Peyer's patch (tissue), 4 donors: ENCODE measurements at regions not wholly inside any gene's neighbourhood (a gene's known extent, or its start where the extent isn't known, plus 50 kb on each side); places are given as distances from the start of the nearest gene placed in this dataset.
A peak's percentile ranks its signal among the peaks of the same experiment; 100 is the strongest.

Experiments
- DNase-seq, 3 donors: peaks; one replicate each; pipeline ENCODE4 v3.0.0-alpha.2; 2017 to 2019
- H3K27ac ChIP-seq, 4 donors: fragments of 200-600 bp; sonication (generic); one replicate each; pipeline ENCODE4 v1.5.1; 2016 to 2019
- H3K27me3 ChIP-seq, 2 donors: fragments of 200-600 bp; sonication (generic); one replicate each; pipeline ENCODE4 v1.5.1; 2019
- H3K36me3 ChIP-seq, 3 donors: fragments of 200-600 bp; sonication (generic); one replicate each; pipeline ENCODE4 v1.5.1; 2016 to 2019
- H3K4me1 ChIP-seq, 4 donors: fragments of 200-600 bp; sonication (generic); one replicate each; pipeline ENCODE4 v1.5.1; 2016 to 2019
- H3K4me3 ChIP-seq, 4 donors: fragments of 200-600 bp; sonication (generic); 1 replicate in 3 of 4; 2 replicates in 1 of 4; pipeline ENCODE4 v1.5.1; 2016 to 2019; ENCODE audit warnings: mild to moderate bottlenecking in 1 of 4
- H3K9me3 ChIP-seq, 4 donors: fragments of 200-600 bp; sonication (generic); one replicate each; pipeline ENCODE4 v1.5.1; 2016 to 2019; ENCODE audit warnings: mild to moderate bottlenecking in 1 of 4
- CTCF ChIP-seq, 6 experiments: fragments of 450-650 bp in 4 of 6; fragments of 200-600 bp in 2 of 6; sonication (generic) in 1 of 6; IDR thresholded peaks; one replicate each; pipeline ENCODE4 v1.5.1; 2017 to 2019; ENCODE audit warnings: antibody characterized with exemption in 6 of 6, mild to moderate bottlenecking in 3 of 6, moderate library complexity in 1 of 6
- POLR2A ChIP-seq, 2 donors: fragments of 450-650 bp; IDR thresholded peaks; one replicate each; pipeline ENCODE4 v1.5.1; 2017; ENCODE audit warnings: antibody characterized with exemption in 2 of 2, mild to moderate bottlenecking in 2 of 2, moderate library complexity in 2 of 2

- Histone ChIP-seq H3K4me1 (no peaks in the 10 kb centered on the region), H3K27ac (no peak overlapping the region)
These were observed 266.1 kb upstream of the C2CD4B start for GRCh38 chr15:62431008-62431797.

DNA sequence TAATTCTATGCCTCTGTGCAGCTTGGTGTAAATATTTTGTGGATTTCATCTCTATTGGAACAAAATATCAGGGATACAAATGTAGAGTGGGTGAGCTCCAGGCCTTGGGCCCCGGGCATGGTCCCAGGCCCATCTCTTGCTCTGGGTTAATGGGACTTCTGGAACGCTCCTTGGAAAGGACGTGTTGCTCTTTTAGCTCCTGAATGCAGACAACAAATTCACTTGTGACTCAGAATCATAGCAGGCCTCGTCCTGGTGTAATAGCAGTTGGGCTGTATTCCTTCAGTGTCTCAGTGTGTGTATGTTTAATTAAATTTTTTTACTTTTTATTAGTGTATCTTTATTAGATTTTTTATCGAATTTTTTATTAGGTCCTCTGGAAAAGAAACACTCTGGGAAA lies 266.7 kb upstream of the C2CD4B start:
- H3K4me3 ChIP-seq: no peak overlapping the region
- H3K9me3 ChIP-seq: no peaks in the 10 kb centered on the region
- TF ChIP-seq CTCF (IDR thresholded peaks at IDR 0.05) (no peak), POLR2A (IDR thresholded peaks at IDR 0.05) (no peak)
- no peaks in the 10 kb centered on the region for H3K4me1 ChIP-seq
- H3K27me3 ChIP-seq: no peaks in the 10 kb centered on the region
- H3K27ac ChIP-seq: no peak overlapping the region
- H3K36me3 ChIP-seq: no peaks in the 10 kb centered on the region
- DNase-seq: no peak

More at GRCh38 chr15:62431008-62431797, 266.1 kb upstream of the C2CD4B start:
- DNase-seq: no peak
- TF ChIP-seq POLR2A (IDR thresholded peaks at IDR 0.05) (no peak), CTCF (IDR thresholded peaks at IDR 0.05) (no peak)
- Histone ChIP-seq H3K4me3 (no peak overlapping the region), H3K27me3 (no peaks in the 10 kb centered on the region), H3K36me3 (no peaks in the 10 kb centered on the region), H3K9me3 (no peaks in the 10 kb centered on the region)

DNA sequence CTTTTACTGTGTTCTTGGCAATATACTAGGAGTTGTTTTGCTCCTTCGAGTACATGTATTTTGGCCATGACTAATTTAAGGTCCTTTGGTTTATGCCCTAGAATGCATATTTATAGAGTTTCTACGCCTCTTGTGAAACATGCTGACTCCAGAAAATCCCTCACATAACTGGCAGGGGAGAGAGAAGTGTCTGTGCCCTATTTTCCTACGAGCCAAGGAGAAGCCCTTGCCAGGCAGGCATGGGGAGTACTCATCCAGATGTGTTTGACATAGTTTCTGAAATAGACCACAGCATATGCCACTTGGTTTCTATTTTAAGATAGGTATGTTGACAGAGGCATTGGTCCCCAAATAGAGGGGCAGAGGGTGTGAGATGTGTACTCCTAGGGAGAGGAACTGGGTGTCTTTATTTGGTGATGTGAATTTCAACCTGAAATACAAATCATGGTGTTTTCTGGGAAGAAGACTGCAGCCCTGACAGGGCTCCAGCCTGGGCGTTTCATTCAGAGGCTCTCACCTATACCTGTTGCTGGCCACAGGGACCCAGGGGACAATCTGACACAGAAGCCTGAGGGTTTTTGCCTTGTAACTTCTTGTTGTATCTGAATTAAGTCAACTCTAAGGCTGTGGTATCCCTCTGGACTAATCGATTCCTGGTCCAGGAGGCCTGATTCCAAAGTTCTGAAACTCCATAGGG lies 267.8 kb upstream of the C2CD4B start:
- H3K36me3 ChIP-seq: no peaks in the 10 kb centered on the region
- H3K27me3 ChIP-seq: no peaks in the 10 kb centered on the region
- H3K27ac ChIP-seq: peak overlapping the region in 2 of 4 donors; percentile 15 to 24
- H3K9me3 ChIP-seq: no peaks in the 10 kb centered on the region
- TF ChIP-seq CTCF (IDR thresholded peaks at IDR 0.05) (no peak), POLR2A (IDR thresholded peaks at IDR 0.05) (no peak)
- H3K4me3 ChIP-seq: no peak overlapping the region
- no peaks in the 10 kb centered on the region for H3K4me1 ChIP-seq
- no peak for DNase-seq

DNA sequence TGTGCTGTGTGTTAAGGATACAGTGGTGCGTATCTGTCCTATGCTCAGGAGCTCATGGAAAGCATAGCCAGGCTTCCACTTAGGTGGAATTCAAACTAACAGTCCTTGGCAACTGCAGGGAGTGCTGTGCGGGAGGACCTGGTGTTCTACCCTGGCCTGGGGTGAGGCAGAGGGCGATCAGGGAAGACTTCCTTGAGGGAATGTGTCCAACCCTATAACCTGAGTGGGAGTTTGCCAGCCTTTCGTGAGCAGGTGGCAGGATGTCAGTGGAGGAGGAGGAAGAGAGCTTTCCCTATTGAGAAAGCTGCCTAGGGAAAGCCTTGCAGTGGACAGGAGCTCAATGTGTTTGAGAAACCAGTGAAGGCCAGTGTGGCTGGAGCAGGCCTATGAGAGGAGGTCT lies 271.1 kb upstream of the C2CD4B start:
- Histone ChIP-seq H3K27ac (no peak overlapping the region), H3K36me3 (no peaks in the 10 kb centered on the region), H3K9me3 (no peaks in the 10 kb centered on the region), H3K27me3 (no peaks in the 10 kb centered on the region), H3K4me1 (no peaks in the 10 kb centered on the region), H3K4me3 (no peak overlapping the region)
- no peak for DNase-seq
- TF ChIP-seq POLR2A (IDR thresholded peaks at IDR 0.05) (no peak), CTCF (IDR thresholded peaks at IDR 0.05) (no peak)

DNA sequence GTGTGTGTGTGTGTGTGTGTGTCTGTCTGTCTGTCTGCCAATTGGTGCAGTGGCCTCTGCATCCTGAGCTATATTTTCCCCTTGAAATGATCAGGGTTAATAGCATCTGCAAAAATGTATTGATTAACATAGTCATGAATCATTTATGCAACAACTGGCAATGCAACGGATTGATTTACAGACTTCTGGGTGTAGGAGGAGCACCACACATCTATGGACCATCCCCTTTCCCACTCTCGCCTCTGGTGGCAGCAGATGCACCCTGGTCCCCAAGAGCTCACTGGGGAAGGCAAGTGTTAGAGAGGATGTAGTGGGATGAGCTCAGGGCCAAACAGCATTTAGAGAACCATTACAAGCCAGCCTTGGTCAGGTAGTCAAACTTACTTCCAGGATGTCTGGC lies 272.7 kb upstream of the C2CD4B start:
- Histone ChIP-seq H3K4me1 (no peaks in the 10 kb centered on the region), H3K27me3 (no peaks in the 10 kb centered on the region), H3K27ac (no peak overlapping the region), H3K4me3 (no peak overlapping the region), H3K9me3 (no peaks in the 10 kb centered on the region), H3K36me3 (no peaks in the 10 kb centered on the region)
- no peak for TF ChIP-seq CTCF (IDR thresholded peaks at IDR 0.05)
- no peak for TF ChIP-seq POLR2A (IDR thresholded peaks at IDR 0.05)
- no peak for DNase-seq
